ENCODE measurements at regions not wholly inside any gene's neighbourhood (a gene's known extent, or its start where the extent isn't known, plus 50 kb on each side); places are given as distances from the start of the nearest gene placed in this dataset.
A peak's percentile ranks its signal among the peaks of the same experiment; 100 is the strongest.

- Histone ChIP-seq H3K4me1 (no peaks in the 10 kb centered on the region), H3K9me3 (no peaks in the 10 kb centered on the region), H3K36me3 (no peaks in the 10 kb centered on the region), H3K27ac (no peak overlapping the region), H3K27me3 (no peaks in the 10 kb centered on the region), H3K4me3 (no peak overlapping the region)
- no peak for DNase-seq (ENCODE audit: low spot score in 2 of 2)
- intact Hi-C loops (cut with DNase I) = no loop called here
- TF ChIP-seq CTCF (IDR thresholded peaks at IDR 0.05) = no peak
Measured at GRCh38 chr2:18934886-18935285, 345.5 kb upstream of the NT5C1B start.

- Histone ChIP-seq H3K9me3 (no peaks in the 10 kb centered on the region), H3K36me3 (no peaks in the 10 kb centered on the region), H3K4me3 (no peak overlapping the region), H3K4me1 (peaks cover 0 to 5% of the 10 kb centered on the region in 2 donors), H3K27me3 (no peaks in the 10 kb centered on the region), H3K27ac (no peak overlapping the region)
- intact Hi-C loops (cut with DNase I) = no loop called here
- no peak for TF ChIP-seq CTCF (IDR thresholded peaks at IDR 0.05)
- DNase-seq (ENCODE audit: low spot score in 2 of 2) = no peak
Measured at GRCh38 chr2:18932853-18933252, 343.5 kb upstream of the NT5C1B start.

- no peak for TF ChIP-seq CTCF (IDR thresholded peaks at IDR 0.05)
- no peaks in the 10 kb centered on the region for H3K36me3 ChIP-seq
- H3K4me1 ChIP-seq = peaks cover 0 to 7% of the 10 kb centered on the region in 2 donors
- no peaks in the 10 kb centered on the region for H3K27me3 ChIP-seq
- no peak overlapping the region for H3K27ac ChIP-seq
- H3K4me3 ChIP-seq = no peak overlapping the region
- no peak for DNase-seq (ENCODE audit: low spot score in 2 of 2)
- intact Hi-C loops (cut with DNase I) = no loop called here
- H3K9me3 ChIP-seq = no peaks in the 10 kb centered on the region
Measured at GRCh38 chr2:18930971-18931370, 341.6 kb upstream of the NT5C1B start.

GRCh38 chr2:18927525-18928232, 338.3 kb upstream of the NT5C1B start:
- Histone ChIP-seq H3K27me3 (no peaks in the 10 kb centered on the region), H3K4me3 (no peak overlapping the region), H3K36me3 (no peaks in the 10 kb centered on the region), H3K4me1 (peaks cover 0 to 7% of the 10 kb centered on the region in 2 donors), H3K27ac (peak overlapping the region; percentile 47 to 66), H3K9me3 (no peaks in the 10 kb centered on the region)
- no peak for TF ChIP-seq CTCF (IDR thresholded peaks at IDR 0.05)
- intact Hi-C loops (cut with DNase I) = no loop called here
- DNase-seq (ENCODE audit: low spot score in 2 of 2) = no peak

GRCh38 chr2:18926631-18927524, 337.5 kb upstream of the NT5C1B start:
- peaks cover 0 to 7% of the 10 kb centered on the region in 2 donors for H3K4me1 ChIP-seq
- H3K36me3 ChIP-seq = no peaks in the 10 kb centered on the region
- no peak for DNase-seq (ENCODE audit: low spot score in 2 of 2)
- H3K27ac ChIP-seq = peak overlapping the region; percentile 47 to 66
- H3K4me3 ChIP-seq = no peak overlapping the region
- intact Hi-C loops (cut with DNase I) = no loop called here
- H3K27me3 ChIP-seq = no peaks in the 10 kb centered on the region
- TF ChIP-seq CTCF (IDR thresholded peaks at IDR 0.05) = no peak
- H3K9me3 ChIP-seq = no peaks in the 10 kb centered on the region
